Transverse colon (tissue), 3 donors: ENCODE measurements at regions not wholly inside any gene's neighbourhood (a gene's known extent, or its start where the extent isn't known, plus 50 kb on each side); places are given as distances from the start of the nearest gene placed in this dataset.

Experiments
- CTCF ChIP-seq, 5 experiments: fragments of 200-600 bp in 3 of 5; fragments of 450-650 bp in 2 of 5; sonication (generic) in 3 of 5; IDR thresholded peaks; 1 replicate in 2 of 5; 2 replicates in 3 of 5; pipeline ENCODE4 v1.5.1; 2016 to 2017; ENCODE audit warnings: antibody characterized with exemption in 5 of 5, inconsistent platforms in 3 of 5, mild to moderate bottlenecking in 2 of 5, moderate library complexity in 1 of 5
- POLR2A ChIP-seq: fragments of 450-650 bp; IDR thresholded peaks from one replicate; pipeline ENCODE4 v1.6.1; 2016; ENCODE audit warnings: antibody characterized with exemption, mild to moderate bottlenecking, moderate library complexity

- TF ChIP-seq CTCF (IDR thresholded peaks at IDR 0.05) (no peak), POLR2A (no peak)
Observed at GRCh38 chr9:88052321-88052965, 78.1 kb upstream of the CDK20 start.
